Skeletal muscle satellite cell (primary cell): ENCODE measurements at regions not wholly inside any gene's neighbourhood (a gene's known extent, or its start where the extent isn't known, plus 50 kb on each side); places are given as distances from the start of the nearest gene placed in this dataset.

Experiments used
- H3K27me3 ChIP-seq: 2 replicates; pipeline ENCODE4 v1.7.0; 2013; ENCODE audit warnings: low read length; ENCODE audit not compliant: control insufficient read depth, insufficient read depth
- H3K36me3 ChIP-seq: 2 replicates; pipeline ENCODE4 v1.7.0; 2013; ENCODE audit warnings: mild to moderate bottlenecking, control low read depth, low read length; ENCODE audit not compliant: insufficient read depth
- H3K4me1 ChIP-seq: 2 replicates; pipeline ENCODE4 v1.7.0; 2013; ENCODE audit warnings: low read length; ENCODE audit not compliant: control insufficient read depth, insufficient read depth
- H3K4me2 ChIP-seq: 2 replicates; pipeline ENCODE4 v1.7.0; 2013; ENCODE audit warnings: mild to moderate bottlenecking, low read length
- H3K4me3 ChIP-seq: 2 replicates; pipeline ENCODE4 v1.7.0; 2013; ENCODE audit warnings: low read length
- H3K9ac ChIP-seq: 2 replicates; pipeline ENCODE4 v1.7.0; 2013; ENCODE audit warnings: mild to moderate bottlenecking, low read depth, low read length, moderate library complexity
- H3K9me3 ChIP-seq: replicated peaks from 2 replicates; pipeline ENCODE4 v1.7.0; 2013; ENCODE audit warnings: mild to moderate bottlenecking, control low read depth, low read length

DNA sequence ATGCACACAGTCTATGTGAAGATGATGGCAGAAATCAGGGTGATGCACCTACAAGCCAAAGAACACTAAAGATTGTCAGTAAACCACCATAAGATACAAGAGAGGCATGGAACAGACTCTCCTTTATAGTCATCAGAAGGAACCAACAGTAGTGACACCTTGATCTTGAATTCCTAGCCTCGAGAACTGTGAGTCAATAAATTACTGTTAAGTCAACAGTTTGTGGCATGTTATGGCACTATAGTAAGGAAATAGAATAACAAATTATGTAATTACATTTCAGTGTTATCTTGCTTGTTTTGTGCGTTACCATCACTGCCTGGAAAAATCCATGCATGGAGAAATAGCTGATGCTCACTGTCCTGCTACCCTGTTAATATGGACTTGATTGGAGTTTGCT is 110.2 kb upstream of the LRP1B start:
- Histone ChIP-seq H3K27me3 (no peaks in the 10 kb centered on the region), H3K4me3 (no peak overlapping the region), H3K36me3 (no peaks in the 10 kb centered on the region), H3K4me1 (no peaks in the 10 kb centered on the region), H3K4me2 (no peak overlapping the region), H3K9me3 (no peaks in the 10 kb centered on the region), H3K9ac (no peak overlapping the region)

- no peaks in the 10 kb centered on the region for H3K36me3 ChIP-seq
- no peak overlapping the region for H3K4me3 ChIP-seq
- H3K4me1 ChIP-seq = no peaks in the 10 kb centered on the region
Measured at GRCh38 chr2:142236181-142236580, 105.4 kb upstream of the LRP1B start.

GRCh38 chr2:142234741-142235140 is 103.9 kb upstream of the LRP1B start:
- H3K4me1 ChIP-seq = no peaks in the 10 kb centered on the region
- H3K36me3 ChIP-seq = no peaks in the 10 kb centered on the region
- no peaks in the 10 kb centered on the region for H3K27me3 ChIP-seq
- H3K4me2 ChIP-seq = no peak overlapping the region
- no peak overlapping the region for H3K4me3 ChIP-seq
- no peaks in the 10 kb centered on the region for H3K9me3 ChIP-seq
- H3K9ac ChIP-seq = no peak overlapping the region

More at GRCh38 chr2:142236181-142236580, 105.4 kb upstream of the LRP1B start:
- Histone ChIP-seq H3K9me3 (no peaks in the 10 kb centered on the region), H3K9ac (no peak overlapping the region), H3K27me3 (no peaks in the 10 kb centered on the region), H3K4me2 (no peak overlapping the region)

DNA sequence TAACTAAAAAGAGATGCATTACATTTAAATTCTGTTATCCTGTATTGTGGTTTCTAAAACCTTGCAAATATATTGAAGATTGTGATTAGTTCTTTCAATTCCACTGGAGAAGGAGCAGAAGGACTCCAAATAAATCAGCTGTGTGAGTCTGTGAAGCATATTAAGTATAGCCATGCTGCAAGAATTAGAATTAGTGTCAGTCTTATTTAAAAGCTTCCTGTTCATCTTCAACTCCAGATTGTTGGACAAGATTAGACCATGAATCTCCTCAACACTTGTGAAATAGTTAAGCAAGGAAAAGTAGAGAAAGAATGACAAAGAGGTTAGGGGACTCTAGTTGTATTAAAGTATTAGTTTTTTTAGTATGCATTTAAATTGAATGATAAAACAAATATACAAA is 92.5 kb upstream of the LRP1B start:
- Histone ChIP-seq H3K36me3 (no peaks in the 10 kb centered on the region), H3K4me1 (peaks cover 6% of the 10 kb centered on the region), H3K27me3 (no peaks in the 10 kb centered on the region), H3K4me2 (no peak overlapping the region), H3K4me3 (no peak overlapping the region), H3K9me3 (no peaks in the 10 kb centered on the region), H3K9ac (no peak overlapping the region)

GRCh38 chr2:142222715-142223114 is 91.9 kb upstream of the LRP1B start:
- H3K9me3 ChIP-seq = no peaks in the 10 kb centered on the region
- H3K36me3 ChIP-seq = no peaks in the 10 kb centered on the region
- no peak overlapping the region for H3K9ac ChIP-seq
- H3K4me2 ChIP-seq = no peak overlapping the region
- no peaks in the 10 kb centered on the region for H3K27me3 ChIP-seq
- no peak overlapping the region for H3K4me3 ChIP-seq
- peaks cover 6% of the 10 kb centered on the region for H3K4me1 ChIP-seq

GRCh38 chr2:142220901-142221300 is 90.1 kb upstream of the LRP1B start:
- Histone ChIP-seq H3K4me1 (peaks cover 6% of the 10 kb centered on the region), H3K4me3 (no peak overlapping the region), H3K4me2 (no peak overlapping the region), H3K27me3 (no peaks in the 10 kb centered on the region), H3K36me3 (no peaks in the 10 kb centered on the region), H3K9me3 (no peaks in the 10 kb centered on the region), H3K9ac (no peak overlapping the region)

GRCh38 chr2:142220239-142220638 is 89.4 kb upstream of the LRP1B start:
- no peaks in the 10 kb centered on the region for H3K9me3 ChIP-seq

DNA sequence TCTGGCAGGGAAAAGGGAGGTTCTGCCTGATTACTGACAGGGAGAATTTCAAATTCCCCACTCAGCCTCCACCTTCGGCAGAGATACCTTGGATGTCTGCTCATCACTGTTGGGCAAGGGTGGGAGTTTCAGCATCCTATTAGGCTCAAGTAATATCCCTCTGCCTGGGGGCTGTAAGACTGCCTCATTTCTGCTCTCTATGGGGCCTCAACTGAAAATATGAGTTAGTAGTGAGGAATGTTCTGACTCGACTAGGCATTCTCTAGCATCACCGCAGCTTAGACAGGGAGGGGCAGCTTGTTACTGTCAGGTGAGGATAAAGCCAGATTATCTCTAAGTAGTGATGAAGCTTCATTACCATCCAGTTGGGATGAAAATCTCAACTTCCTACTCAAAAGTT is 87.7 kb upstream of the LRP1B start:
- Histone ChIP-seq H3K9ac (no peak overlapping the region), H3K4me1 (peaks cover 6% of the 10 kb centered on the region), H3K9me3 (no peaks in the 10 kb centered on the region), H3K27me3 (no peaks in the 10 kb centered on the region), H3K4me2 (no peak overlapping the region), H3K36me3 (no peaks in the 10 kb centered on the region), H3K4me3 (no peak overlapping the region)

More at GRCh38 chr2:142220239-142220638, 89.4 kb upstream of the LRP1B start:
- Histone ChIP-seq H3K4me1 (peaks cover 6% of the 10 kb centered on the region), H3K27me3 (no peaks in the 10 kb centered on the region), H3K9ac (no peak overlapping the region), H3K36me3 (no peaks in the 10 kb centered on the region), H3K4me3 (no peak overlapping the region), H3K4me2 (no peak overlapping the region)

DNA sequence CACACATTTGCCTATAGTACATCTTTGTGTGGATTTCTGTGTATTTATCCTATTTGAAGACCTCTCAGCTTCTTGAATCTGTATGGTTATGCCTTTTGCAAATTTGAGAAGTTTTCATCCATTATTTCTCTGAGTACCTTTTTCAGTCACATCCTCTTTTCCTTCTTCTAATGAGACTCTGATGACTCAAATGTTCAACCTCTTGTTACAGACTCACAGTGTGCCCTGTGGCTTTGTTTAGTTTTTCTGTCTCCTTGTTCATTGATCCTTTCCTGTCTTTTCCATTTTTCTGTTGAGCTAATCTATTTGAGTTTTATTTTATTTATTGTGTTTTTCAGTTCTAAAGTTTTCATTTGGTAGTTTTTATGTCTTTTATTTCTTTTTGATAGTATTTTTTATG is 87.0 kb upstream of the LRP1B start:
- H3K4me2 ChIP-seq = no peak overlapping the region
- no peaks in the 10 kb centered on the region for H3K9me3 ChIP-seq
- H3K27me3 ChIP-seq = no peaks in the 10 kb centered on the region
- H3K9ac ChIP-seq = no peak overlapping the region
- H3K4me1 ChIP-seq = peaks cover 6% of the 10 kb centered on the region
- no peak overlapping the region for H3K4me3 ChIP-seq
- no peaks in the 10 kb centered on the region for H3K36me3 ChIP-seq

DNA sequence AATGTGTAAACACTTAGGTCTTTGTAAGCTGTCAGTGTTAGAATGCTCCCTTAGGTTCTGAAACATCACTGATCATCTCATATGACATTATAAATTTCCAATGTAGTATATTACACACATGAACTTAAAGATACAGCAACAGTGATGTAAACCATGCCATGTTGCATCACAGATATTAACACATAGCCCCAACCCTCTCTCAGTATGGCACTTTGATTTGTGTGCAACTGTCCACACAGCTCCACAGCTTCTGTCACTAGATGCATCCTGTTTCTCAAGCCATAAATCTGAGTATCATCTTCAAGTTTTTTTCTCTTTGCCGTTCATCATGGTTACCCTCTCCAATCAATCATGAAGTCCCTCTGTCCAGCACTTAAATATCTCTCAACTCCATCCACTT is 69.2 kb upstream of the LRP1B start:
- H3K36me3 ChIP-seq = no peaks in the 10 kb centered on the region
- H3K27me3 ChIP-seq = no peaks in the 10 kb centered on the region
- H3K4me3 ChIP-seq = no peak overlapping the region
- H3K4me2 ChIP-seq = no peak overlapping the region
- no peak overlapping the region for H3K9ac ChIP-seq
- no peaks in the 10 kb centered on the region for H3K9me3 ChIP-seq
- no peaks in the 10 kb centered on the region for H3K4me1 ChIP-seq

DNA sequence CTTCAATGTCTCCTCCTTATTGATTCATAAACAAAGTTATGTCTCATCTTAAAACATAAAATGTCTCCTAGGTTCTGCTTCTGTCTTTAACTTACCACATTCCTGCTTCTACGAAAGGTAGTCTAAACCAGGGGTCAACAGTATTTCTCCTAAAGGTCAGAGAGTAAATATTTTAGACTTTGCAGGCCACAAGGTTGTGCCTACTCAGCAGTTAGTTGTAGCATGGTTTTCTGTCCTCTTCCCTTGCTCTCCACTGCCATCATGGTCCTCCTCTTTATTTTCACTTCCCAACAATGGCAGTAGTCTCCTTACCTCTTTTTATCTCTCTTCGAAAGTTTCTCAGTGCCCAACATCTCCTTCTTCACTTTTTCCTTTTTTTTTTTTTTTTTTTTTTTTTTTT is 68.3 kb upstream of the LRP1B start:
- Histone ChIP-seq H3K4me3 (no peak overlapping the region), H3K36me3 (no peaks in the 10 kb centered on the region), H3K4me1 (no peaks in the 10 kb centered on the region)

GRCh38 chr2:142190805-142191204 is 60.0 kb upstream of the LRP1B start:
- H3K9ac ChIP-seq = no peak overlapping the region
- no peaks in the 10 kb centered on the region for H3K9me3 ChIP-seq
- H3K36me3 ChIP-seq = no peaks in the 10 kb centered on the region
- peaks cover 14% of the 10 kb centered on the region for H3K4me1 ChIP-seq
- no peak overlapping the region for H3K4me3 ChIP-seq
- H3K27me3 ChIP-seq = no peaks in the 10 kb centered on the region
- H3K4me2 ChIP-seq = no peak overlapping the region

More for the DNA sequence above, 68.3 kb upstream of the LRP1B start:
- Histone ChIP-seq H3K4me2 (no peak overlapping the region), H3K9me3 (no peaks in the 10 kb centered on the region), H3K9ac (no peak overlapping the region), H3K27me3 (no peaks in the 10 kb centered on the region)
